SU-DHL-6 (cell line): ENCODE measurements at regions not wholly inside any gene's neighbourhood (a gene's known extent, or its start where the extent isn't known, plus 50 kb on each side); places are given as distances from the start of the nearest gene placed in this dataset.
"Not testable (repeated sequence)": the region's sequence is repeated elsewhere in the genome, so short reads cannot be mapped to it uniquely, and the experiment has no call there.

Source experiments
- H2AFZ ChIP-seq: fragments of 200-600 bp; sonication (generic); 2 replicates; pipeline ENCODE4 v1.6.1; 2014; ENCODE audit warnings: low read depth, mild to moderate bottlenecking, moderate library complexity, mixed read lengths, antibody characterized with exemption, low read length; ENCODE audit not compliant: severe bottlenecking
- H3F3A ChIP-seq: fragments of 200-600 bp; shearing (Covaris generic); 2 replicates; pipeline ENCODE4 v1.6.0; 2016; ENCODE audit warnings: antibody characterized with exemption, mild to moderate bottlenecking; ENCODE audit not compliant: insufficient read depth
- H3K27ac ChIP-seq: fragments of 200-600 bp; sonication (generic); 2 replicates; pipeline ENCODE4 v1.5.1; 2016; ENCODE audit warnings: low read depth, mild to moderate bottlenecking, low read length, moderate library complexity, mixed read lengths
- H3K27me3 ChIP-seq: fragments of 200-600 bp; sonication (generic), shearing (Covaris generic); 2 replicates; pipeline ENCODE4 v1.6.0; 2014; ENCODE audit warnings: mild to moderate bottlenecking, low read length
- H3K36me3 ChIP-seq: fragments of 200-600 bp; sonication (generic); 2 replicates; pipeline ENCODE4 v1.6.1; 2014; ENCODE audit warnings: mild to moderate bottlenecking, low read length, mixed read lengths
- H3K4me2 ChIP-seq: fragments of 300-600, 200-600 bp; shearing (Covaris generic), sonication (generic); 2 replicates; pipeline ENCODE4 v1.6.0; 2014; ENCODE audit warnings: low read length, low read depth, mild to moderate bottlenecking; ENCODE audit not compliant: poor library complexity, severe bottlenecking
- H3K4me3 ChIP-seq: fragments of 200-600 bp; sonication (generic); 2 replicates; pipeline ENCODE4 v1.5.1; 2014; ENCODE audit warnings: antibody characterized with exemption, low read length, mild to moderate bottlenecking, mixed read lengths; ENCODE audit not compliant: insufficient read depth, poor library complexity, severe bottlenecking
- H3K79me2 ChIP-seq: fragments of 200-600 bp; sonication (generic); 2 replicates; pipeline ENCODE4 v1.6.1; 2014; ENCODE audit warnings: mild to moderate bottlenecking, low read length, moderate library complexity; ENCODE audit not compliant: insufficient read depth
- H3K9ac ChIP-seq: fragments of 200-600 bp; sonication (generic); 2 replicates; pipeline ENCODE4 v1.7.0; 2014; ENCODE audit warnings: mild to moderate bottlenecking, low read length
- H3K9me2 ChIP-seq: fragments of 200-600 bp; sonication (generic); replicated peaks from 2 replicates; pipeline ENCODE4 v1.6.1; 2014; ENCODE audit warnings: low read length; ENCODE audit not compliant: insufficient read depth
- H3K9me3 ChIP-seq: fragments of 200-600 bp; sonication (generic); 2 replicates; pipeline ENCODE4 v1.6.1; 2014; ENCODE audit warnings: low read length, mixed read lengths; ENCODE audit not compliant: insufficient read depth
- H4K20me1 ChIP-seq: fragments of 200-600 bp; sonication (generic); 2 replicates; pipeline ENCODE4 v1.6.1; 2014; ENCODE audit warnings: low read depth, mild to moderate bottlenecking, antibody characterized with exemption, low read length, moderate library complexity, mixed read lengths
- CTCF ChIP-seq: fragments of 200-600 bp; sonication (generic); IDR thresholded peaks from one replicate; pipeline ENCODE4 v1.5.1; 2017; ENCODE audit warnings: antibody characterized with exemption, mild to moderate bottlenecking, low read length, moderate library complexity; ENCODE audit not compliant: insufficient read depth, poor library complexity, severe bottlenecking
- EZH2phosphoT487 ChIP-seq: fragments of 200-600 bp; sonication (generic), shearing (Covaris generic); conservative IDR thresholded peaks from 2 replicates; pipeline ENCODE4 v1.6.1; 2018; ENCODE audit warnings: mild to moderate bottlenecking, antibody characterized with exemption, low read length, moderate library complexity, mixed read lengths

GRCh38 chr1:99396389-99396788 lies 132.1 kb downstream of the PLPPR4 start:
- TF ChIP-seq EZH2phosphoT487 = no peak
- no peak for TF ChIP-seq CTCF
- H3K4me2 ChIP-seq = no peak overlapping the region
- H3K36me3 ChIP-seq = no peaks in the 10 kb centered on the region

GRCh38 chr1:99397029-99397428 lies 132.7 kb downstream of the PLPPR4 start:
- Histone ChIP-seq H3K9ac (no peak overlapping the region), H3K27me3 (no peaks in the 10 kb centered on the region), H4K20me1 (no peaks in the 10 kb centered on the region), H3K9me2 (no peaks in the 10 kb centered on the region), H3K27ac (no peak overlapping the region), H3K36me3 (no peaks in the 10 kb centered on the region), H3K4me3 (no peak overlapping the region), H3K4me2 (no peak overlapping the region), H2AFZ (no peak overlapping the region), H3F3A (no peaks in the 10 kb centered on the region), H3K9me3 (no peaks in the 10 kb centered on the region), H3K79me2 (no peaks in the 10 kb centered on the region)
- TF ChIP-seq CTCF = no peak

More at GRCh38 chr1:99396389-99396788, 132.1 kb downstream of the PLPPR4 start:
- Histone ChIP-seq H3K9me2 (no peaks in the 10 kb centered on the region), H3K79me2 (no peaks in the 10 kb centered on the region), H2AFZ (no peak overlapping the region), H3K27me3 (no peaks in the 10 kb centered on the region), H3K9me3 (no peaks in the 10 kb centered on the region), H3F3A (no peaks in the 10 kb centered on the region), H4K20me1 (no peaks in the 10 kb centered on the region), H3K27ac (no peak overlapping the region), H3K9ac (no peak overlapping the region), H3K4me3 (no peak overlapping the region)

- H4K20me1 ChIP-seq = no peaks in the 10 kb centered on the region
- no peak for TF ChIP-seq CTCF
- TF ChIP-seq EZH2phosphoT487 = no peak
- H2AFZ ChIP-seq = no peak overlapping the region
- no peaks in the 10 kb centered on the region for H3K36me3 ChIP-seq
- no peaks in the 10 kb centered on the region for H3K79me2 ChIP-seq
- H3K27ac ChIP-seq = no peak overlapping the region
- no peak overlapping the region for H3K4me3 ChIP-seq
- no peaks in the 10 kb centered on the region for H3F3A ChIP-seq
- no peaks in the 10 kb centered on the region for H3K9me2 ChIP-seq
- no peak overlapping the region for H3K9ac ChIP-seq
- no peaks in the 10 kb centered on the region for H3K27me3 ChIP-seq
- H3K9me3 ChIP-seq = no peaks in the 10 kb centered on the region
- H3K4me2 ChIP-seq = no peak overlapping the region
Measured at GRCh38 chr1:99397863-99398262, 133.6 kb downstream of the PLPPR4 start.

GRCh38 chr1:99401556-99401955 lies 137.3 kb downstream of the PLPPR4 start:
- not testable (repeated sequence) for H3K36me3 ChIP-seq, H3K9ac ChIP-seq, H3F3A ChIP-seq, H2AFZ ChIP-seq, H3K9me3 ChIP-seq, H3K9me2 ChIP-seq, H3K4me3 ChIP-seq, H3K79me2 ChIP-seq, H3K4me2 ChIP-seq, H3K27ac ChIP-seq, H3K27me3 ChIP-seq, H4K20me1 ChIP-seq

- not testable (repeated sequence) for H3F3A ChIP-seq, H3K9me3 ChIP-seq, H3K27ac ChIP-seq, H3K36me3 ChIP-seq, H3K79me2 ChIP-seq, H2AFZ ChIP-seq, H3K9ac ChIP-seq, H3K4me2 ChIP-seq, H3K4me3 ChIP-seq, H4K20me1 ChIP-seq, H3K27me3 ChIP-seq, H3K9me2 ChIP-seq
Measured at GRCh38 chr1:99404399-99404798, 140.1 kb downstream of the PLPPR4 start.

- not testable (repeated sequence) for H3K4me3 ChIP-seq, H3K27ac ChIP-seq, H3K9me3 ChIP-seq, H2AFZ ChIP-seq, H3K9ac ChIP-seq, H3K9me2 ChIP-seq, H3K27me3 ChIP-seq, H4K20me1 ChIP-seq, H3K4me2 ChIP-seq, H3F3A ChIP-seq, H3K79me2 ChIP-seq, H3K36me3 ChIP-seq
Measured at GRCh38 chr1:99405325-99405724, 141.0 kb downstream of the PLPPR4 start.
